Heart left ventricle (tissue), 16 donors: ENCODE measurements at regions not wholly inside any gene's neighbourhood (a gene's known extent, or its start where the extent isn't known, plus 50 kb on each side); places are given as distances from the start of the nearest gene placed in this dataset.

Source experiments
- ATAC-seq, 4 donors: fragments of 200-7000 bp; cut with Tn5 transposase; one replicate each; pipeline ENCODE4 v1.9.1; 2020 to 2022; ENCODE audit warnings: moderate library complexity in 4 of 4, mild to moderate bottlenecking in 3 of 4, moderate number of reproducible peaks in 1 of 4
- DNase-seq, 5 donors: peaks; one replicate each; pipeline ENCODE4 v3.0.0-alpha.2; 2020
- H3K27ac ChIP-seq, 12 donors: fragments of 200-600 bp; sonication (generic) in 4 of 12; one replicate each; pipeline versions ENCODE4 v1.5.0 to v1.8.0; 2016 to 2022; ENCODE audit warnings: mild to moderate bottlenecking in 2 of 12
- H3K27me3 ChIP-seq, 9 donors: fragments of 200-600 bp; sonication (generic) in 2 of 9; one replicate each; pipeline versions ENCODE4 v1.5.1 to v1.8.0; 2016 to 2022; ENCODE audit warnings: mild to moderate bottlenecking in 3 of 9
- H3K36me3 ChIP-seq, 9 donors: fragments of 200-600 bp; sonication (generic) in 2 of 9; one replicate each; pipeline versions ENCODE4 v1.5.0 to v1.8.0; 2018 to 2022; ENCODE audit warnings: mild to moderate bottlenecking in 2 of 9
- H3K4me1 ChIP-seq, 12 donors: fragments of 200-600 bp; sonication (generic) in 4 of 12; one replicate each; pipeline versions ENCODE4 v1.5.0 to v1.8.0; 2016 to 2022; ENCODE audit warnings: mild to moderate bottlenecking in 3 of 12
- H3K4me3 ChIP-seq, 12 donors: fragments of 200-600 bp; sonication (generic) in 4 of 12; one replicate each; pipeline versions ENCODE4 v1.5.0 to v1.8.0; 2017 to 2022; ENCODE audit warnings: mild to moderate bottlenecking in 9 of 12, moderate library complexity in 4 of 12
- H3K9me3 ChIP-seq, 12 donors: fragments of 200-600 bp; sonication (generic) in 4 of 12; one replicate each; pipeline versions ENCODE4 v1.5.0 to v1.8.0; 2016 to 2022; ENCODE audit warnings: mild to moderate bottlenecking in 1 of 12
- POLR2A ChIP-seq, 2 donors: fragments of 450-650 bp; IDR thresholded peaks; one replicate each; pipeline ENCODE4 v1.6.1; 2017; ENCODE audit warnings: antibody characterized with exemption in 2 of 2, mild to moderate bottlenecking in 2 of 2, moderate library complexity in 2 of 2
- WGBS, 4 donors: extraction: QIAGEN DNeasy Blood & Tissue Kit in 2 of 4; methylation state at CpG; one replicate each; pipeline versions ENCODE4 v1.1.5 to v1.1.7; 2013 to 2018; 5-methylcytosine and 5-hydroxymethylcytosine counted together
- intact Hi-C, 10 donors: fragments of 100-400 bp; cut with DNase I; formaldehyde crosslinking; loops; one replicate each; pipeline versions ENCODE4 v1.11.1 to v1.14.2; 2022
- TF ChIP-seq, protein P1 (sequence below), 12 donors: fragments of 200-600 bp; sonication (generic) in 4 of 12; IDR thresholded peaks; one replicate each; pipeline versions ENCODE4 v1.5.0 to v1.8.0; 2018 to 2022; ENCODE audit warnings: antibody characterized with exemption in 12 of 12, mild to moderate bottlenecking in 5 of 12
- donor health status: ischemic (EF 13 %, LVEDD 7.1; RV severe dilation, severe dysfunction).
- donor health status: healthy with polysubstance abuse.
- donor health status: DM: no; HTN: yes; CAD: no.
- donor health status: DM: no; HTN: no; CAD: no.
- donor health status: ischemic (EF 25% LVEDD 6.9; RV normal size, moderate dysfunction).
- donor health status: ischemic (EF 25% LVEDD 5.7; RV mildly dilated, moderate dysfunction).
- donor health status: healthy.
- donor health status: DM: yes; HTN: yes; CAD: no.
- donor health status: ischemic (EF 35%, LVEDD 5.7; RV mildly dilated, moderate dysfunction).
- donor health status: nonischemic (EF 11% LVEDD 7.7; RV severe dilation, severe dysfunction).
- donor health status: DM: yes; HTN: yes; CAD: no.
- donor health status: PGD.
- donor health status: ischemic (EF 29% LVEDD 5.4; RV normal size, mild dysfunction).
- donor health status: nonischemic (EF 23%, LVEDD 6.1; RV moderate dilation, normal function).

GRCh38 chr11:95575517-95575916 is 214.1 kb downstream of the FAM76B start:
- 44 to 72% (median 68%) methylated on average over 2 of the region's 2 CpGs for WGBS, 4 donors
- no peak overlapping the region for H3K4me3 ChIP-seq
- no peaks in the 10 kb centered on the region for H3K27me3 ChIP-seq
- intact Hi-C loops = loop anchor here in 2 of 10 donors (10.0 kb wide), 2 partner anchors 129 to 421 kb away; no protein-coding TSS in a partner anchor
- no peaks in the 10 kb centered on the region for H3K9me3 ChIP-seq
- no peak for TF ChIP-seq POLR2A (IDR thresholded peaks at IDR 0.05)
- TF ChIP-seq, protein P1, sequence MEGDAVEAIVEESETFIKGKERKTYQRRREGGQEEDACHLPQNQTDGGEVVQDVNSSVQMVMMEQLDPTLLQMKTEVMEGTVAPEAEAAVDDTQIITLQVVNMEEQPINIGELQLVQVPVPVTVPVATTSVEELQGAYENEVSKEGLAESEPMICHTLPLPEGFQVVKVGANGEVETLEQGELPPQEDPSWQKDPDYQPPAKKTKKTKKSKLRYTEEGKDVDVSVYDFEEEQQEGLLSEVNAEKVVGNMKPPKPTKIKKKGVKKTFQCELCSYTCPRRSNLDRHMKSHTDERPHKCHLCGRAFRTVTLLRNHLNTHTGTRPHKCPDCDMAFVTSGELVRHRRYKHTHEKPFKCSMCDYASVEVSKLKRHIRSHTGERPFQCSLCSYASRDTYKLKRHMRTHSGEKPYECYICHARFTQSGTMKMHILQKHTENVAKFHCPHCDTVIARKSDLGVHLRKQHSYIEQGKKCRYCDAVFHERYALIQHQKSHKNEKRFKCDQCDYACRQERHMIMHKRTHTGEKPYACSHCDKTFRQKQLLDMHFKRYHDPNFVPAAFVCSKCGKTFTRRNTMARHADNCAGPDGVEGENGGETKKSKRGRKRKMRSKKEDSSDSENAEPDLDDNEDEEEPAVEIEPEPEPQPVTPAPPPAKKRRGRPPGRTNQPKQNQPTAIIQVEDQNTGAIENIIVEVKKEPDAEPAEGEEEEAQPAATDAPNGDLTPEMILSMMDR (IDR thresholded peaks at IDR 0.05) = no peak
- peak overlapping the region in 2 of 12 donors; percentile 20 to 22 for H3K27ac ChIP-seq
- peak in 1 of 4 donors; percentile 37 for ATAC-seq
- peaks cover 0 to 25% (median 0%) of the 10 kb centered on the region in 12 donors for H3K4me1 ChIP-seq
- DNase-seq = no peak
- no peaks in the 10 kb centered on the region for H3K36me3 ChIP-seq

- 80 to 87% (median 84%) methylated on average over 2 of the region's 2 CpGs for WGBS, 4 donors
- Histone ChIP-seq H3K27me3 (no peaks in the 10 kb centered on the region), H3K9me3 (peaks cover 0 to 16% (median 0%) of the 10 kb centered on the region in 12 donors), H3K27ac (no peak overlapping the region), H3K36me3 (no peaks in the 10 kb centered on the region), H3K4me3 (no peak overlapping the region), H3K4me1 (peaks cover 0 to 21% (median 0%) of the 10 kb centered on the region in 12 donors)
- no peak for ATAC-seq
- TF ChIP-seq POLR2A (IDR thresholded peaks at IDR 0.05) = no peak
- TF ChIP-seq, protein P1 (IDR thresholded peaks at IDR 0.05) = no peak
- no peak for DNase-seq
- intact Hi-C loops = loop anchor here in 2 of 10 donors (10.0 kb wide), 2 partner anchors 133 to 417 kb away; no protein-coding TSS in a partner anchor
Measured at GRCh38 chr11:95571718-95572260, 217.8 kb downstream of the FAM76B start.

DNA sequence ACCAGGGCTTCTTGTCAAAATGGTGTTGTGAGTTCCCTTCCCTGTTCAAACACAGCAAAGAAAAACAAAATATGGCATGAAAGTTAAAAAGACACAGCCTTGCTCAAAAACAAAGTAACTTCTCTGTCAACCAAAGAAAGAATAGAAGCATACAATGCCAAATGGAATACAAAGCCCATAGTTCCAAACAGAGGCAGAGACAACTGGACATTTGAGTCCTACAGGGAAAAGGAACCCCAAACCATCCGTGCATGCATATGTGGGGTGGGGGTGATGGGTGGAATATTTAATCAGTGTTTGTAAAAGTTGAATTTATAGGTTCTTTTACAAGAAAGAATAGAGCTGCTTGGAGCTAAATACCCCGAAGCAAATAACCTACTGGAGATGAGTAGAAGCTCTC is 218.7 kb downstream of the FAM76B start:
- 80 to 89% (median 87%) methylated on average over 2 of the region's 2 CpGs for WGBS, 4 donors

DNA sequence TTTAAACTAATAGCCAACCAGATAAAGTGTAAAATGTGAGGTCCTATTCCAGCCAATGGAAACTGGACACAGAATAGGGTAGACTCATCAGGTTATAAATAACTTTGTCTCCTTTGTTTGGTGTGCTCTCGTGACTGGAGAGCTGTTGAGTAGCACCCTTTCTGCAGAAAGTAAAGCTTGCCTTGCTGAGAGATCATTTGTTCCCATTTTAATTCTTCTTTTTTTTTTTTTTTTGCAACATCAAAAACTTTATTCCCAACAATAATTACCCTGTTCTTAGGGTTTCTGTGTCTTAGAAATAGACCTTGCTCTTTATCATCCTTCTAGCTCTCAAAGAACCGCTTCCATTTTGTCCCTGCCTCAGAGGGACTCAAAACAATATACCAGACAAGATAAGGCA is 220.4 kb downstream of the FAM76B start:
- DNase-seq (no peak), ATAC-seq (no peak)

More for the DNA sequence above, 218.7 kb downstream of the FAM76B start:
- Histone ChIP-seq H3K9me3 (peaks cover 0 to 16% (median 0%) of the 10 kb centered on the region in 12 donors), H3K4me1 (peaks cover 0 to 20% (median 0%) of the 10 kb centered on the region in 12 donors), H3K27ac (no peak overlapping the region), H3K36me3 (no peaks in the 10 kb centered on the region), H3K27me3 (no peaks in the 10 kb centered on the region), H3K4me3 (no peak overlapping the region)
- ATAC-seq = no peak
- DNase-seq = no peak
- intact Hi-C loops = loop anchor here in 2 of 10 donors (10.0 kb wide), 2 partner anchors 134 to 416 kb away; no protein-coding TSS in a partner anchor
- TF ChIP-seq, protein P1 (IDR thresholded peaks at IDR 0.05) = no peak
- no peak for TF ChIP-seq POLR2A (IDR thresholded peaks at IDR 0.05)

More for the DNA sequence above, 220.4 kb downstream of the FAM76B start:
- WGBS, 4 donors = 83 to 94% (median 90%) methylated on average over 2 of the region's 2 CpGs
- Histone ChIP-seq H3K4me3 (no peak overlapping the region), H3K4me1 (peaks cover 0 to 19% (median 0%) of the 10 kb centered on the region in 12 donors), H3K36me3 (no peaks in the 10 kb centered on the region), H3K27me3 (no peaks in the 10 kb centered on the region), H3K27ac (no peak overlapping the region), H3K9me3 (peaks cover 0 to 16% (median 0%) of the 10 kb centered on the region in 12 donors)
- intact Hi-C loops = no loop called here
- TF ChIP-seq POLR2A (IDR thresholded peaks at IDR 0.05) = no peak
- TF ChIP-seq, protein P1 (IDR thresholded peaks at IDR 0.05) = no peak
